NCI-H82 treated with DMSO at 0.1 percent for 48 hours (cell line): ENCODE measurements at regions not wholly inside any gene's neighbourhood (a gene's known extent, or its start where the extent isn't known, plus 50 kb on each side); places are given as distances from the start of the nearest gene placed in this dataset.
"Not testable (repeated sequence)": the region's sequence is repeated elsewhere in the genome, so short reads cannot be mapped to it uniquely, and the experiment has no call there.

Experiments
- DNase-seq: peaks from one replicate; lab custom pipeline; 2025; ENCODE audit not compliant: unreplicated experiment; lab: John Stamatoyannopoulos, UW

- DNase-seq, result no peak
These were observed 93.9 kb upstream of the AMN1 start for GRCh38 chr12:31822761-31823160.

- DNase-seq, result no peak
These were observed 92.7 kb upstream of the AMN1 start for GRCh38 chr12:31821484-31821883.

- no peak for DNase-seq
These were observed 92.0 kb upstream of the AMN1 start for GRCh38 chr12:31820832-31821231.

DNA sequence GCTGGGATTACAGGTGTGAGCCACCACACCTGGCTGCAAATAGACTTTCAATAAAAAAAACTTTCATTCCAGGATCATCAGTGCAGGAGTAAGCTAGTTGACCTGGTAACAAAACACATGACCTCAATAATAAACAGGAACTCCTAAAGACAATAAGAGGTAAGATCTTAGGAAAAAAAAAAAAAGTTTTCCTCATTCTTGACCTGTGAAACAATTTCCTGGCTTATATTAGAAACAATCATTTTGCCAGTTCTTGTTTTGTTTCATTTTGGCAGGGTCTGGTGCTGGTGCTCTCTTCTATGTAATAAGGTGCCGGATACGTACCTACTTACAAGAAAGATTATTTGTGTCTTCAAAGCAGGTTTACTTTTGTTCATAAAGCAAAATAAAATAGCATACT is 90.6 kb upstream of the AMN1 start:
- no peak for DNase-seq

DNA sequence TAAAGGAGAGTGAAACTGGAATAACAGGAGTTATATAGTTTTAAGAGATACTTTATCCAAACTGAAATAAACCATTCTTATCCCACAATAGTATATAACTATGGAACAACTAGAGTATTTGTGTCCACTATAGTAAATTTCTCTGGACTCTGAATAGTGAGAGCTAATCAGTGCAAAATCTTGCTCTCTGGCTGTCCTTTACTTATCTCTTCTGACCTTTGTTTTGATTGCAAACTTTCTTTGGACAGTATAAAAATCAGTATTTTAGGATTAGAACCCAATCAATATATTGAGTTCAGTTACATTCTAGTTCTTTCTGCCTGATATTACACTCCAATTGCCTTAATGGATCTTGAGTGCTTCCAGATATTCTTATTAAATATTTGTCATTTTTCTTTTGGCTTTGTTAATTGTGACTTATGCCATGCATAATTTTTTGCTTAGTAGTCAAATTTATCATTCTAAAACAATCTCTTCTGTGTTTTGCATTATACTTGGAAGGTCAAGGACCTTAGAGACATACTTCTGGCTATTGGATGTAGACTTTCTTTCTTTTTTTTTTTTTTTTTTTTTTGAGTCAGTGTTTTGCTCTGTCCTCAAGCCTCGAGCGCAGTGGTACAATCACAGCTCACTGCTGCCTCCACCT is 89.9 kb upstream of the AMN1 start:
- no peak for DNase-seq

- DNase-seq, result no peak
These were observed 88.3 kb upstream of the AMN1 start for GRCh38 chr12:31817120-31817519.

DNA sequence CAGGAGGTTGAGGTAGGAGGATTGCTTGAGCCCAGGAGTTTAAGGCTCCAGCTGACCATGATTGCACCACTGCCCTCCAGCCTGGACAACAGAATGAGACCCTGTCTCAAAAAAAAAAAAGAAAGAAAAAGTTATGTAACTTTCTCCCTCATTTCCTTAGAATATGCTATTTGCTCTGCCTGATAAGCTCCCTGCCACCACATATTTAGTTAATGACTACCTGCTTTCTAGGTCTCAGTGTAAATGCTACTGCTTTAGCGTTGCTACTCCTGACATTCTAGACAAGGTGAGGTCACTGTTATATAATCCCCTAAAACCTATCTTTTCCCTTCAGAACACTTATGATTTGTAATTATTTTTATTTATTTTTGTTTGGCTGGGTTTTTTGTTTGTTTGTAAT is 86.3 kb upstream of the AMN1 start:
- DNase-seq, result no peak

DNA sequence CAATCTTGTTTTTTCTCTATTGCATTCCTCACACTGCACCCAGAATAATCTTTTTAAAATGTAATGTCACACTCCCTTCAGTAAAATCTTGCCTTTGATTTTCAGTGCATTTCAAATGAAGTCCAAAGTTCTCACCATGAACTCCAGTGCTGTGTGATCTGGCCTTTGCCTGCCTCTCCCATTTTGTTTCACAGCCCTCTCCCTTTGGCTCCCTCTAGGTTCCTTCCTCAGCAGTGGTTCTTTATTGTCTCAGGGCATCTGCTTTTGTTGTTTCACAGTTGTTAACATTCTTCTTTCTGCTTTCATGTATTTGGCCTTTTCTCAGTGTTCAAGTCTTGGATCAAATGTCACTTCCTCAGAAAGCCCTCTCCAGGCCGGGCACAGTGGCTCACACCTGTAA is 84.5 kb upstream of the AMN1 start:
- DNase-seq, result no peak

- DNase-seq, result no peak
These were observed 78.9 kb upstream of the AMN1 start for GRCh38 chr12:31807773-31808097.

- not testable (repeated sequence) for DNase-seq
These were observed 78.4 kb upstream of the AMN1 start for GRCh38 chr12:31807081-31807772.

GRCh38 chr12:31805681-31806080 is 76.9 kb upstream of the AMN1 start:
- DNase-seq, result not testable (repeated sequence)

DNA sequence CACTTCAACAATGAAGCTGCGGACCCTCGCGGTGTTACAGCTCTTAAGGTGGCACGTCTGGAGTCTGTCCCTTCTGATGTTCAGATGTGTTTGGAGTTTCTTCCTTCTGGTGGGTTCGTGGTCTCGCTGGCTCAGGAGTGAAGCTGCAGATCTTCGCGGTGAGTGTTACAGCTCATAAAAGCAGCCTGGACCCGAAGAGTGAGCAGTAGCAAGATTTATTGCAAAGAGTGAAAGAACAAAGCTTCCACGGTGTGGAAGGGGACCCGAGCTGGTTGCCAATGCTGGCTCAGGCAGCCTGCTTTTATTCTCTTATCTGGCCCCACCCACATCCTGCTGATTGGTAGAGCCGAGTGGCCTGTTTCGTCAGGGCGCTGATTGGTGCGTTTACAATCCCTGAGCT is 75.9 kb upstream of the AMN1 start:
- not testable (repeated sequence) for DNase-seq

DNA sequence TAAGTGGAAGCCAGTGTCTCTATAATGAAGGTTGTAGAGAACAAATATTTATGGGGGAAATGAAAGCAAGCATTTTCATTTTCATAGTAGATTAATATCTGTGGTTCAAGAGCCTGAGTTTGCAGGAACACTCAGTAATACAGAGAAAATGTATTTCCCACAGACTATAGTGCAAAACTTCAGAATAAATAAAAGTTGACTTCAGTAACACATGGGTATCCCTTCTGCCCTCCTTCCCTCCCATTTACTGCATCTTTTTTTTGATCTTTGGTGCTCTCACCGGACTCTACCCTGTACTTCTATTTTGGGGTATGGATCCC is 75.3 kb upstream of the AMN1 start:
- DNase-seq, result no peak

DNA sequence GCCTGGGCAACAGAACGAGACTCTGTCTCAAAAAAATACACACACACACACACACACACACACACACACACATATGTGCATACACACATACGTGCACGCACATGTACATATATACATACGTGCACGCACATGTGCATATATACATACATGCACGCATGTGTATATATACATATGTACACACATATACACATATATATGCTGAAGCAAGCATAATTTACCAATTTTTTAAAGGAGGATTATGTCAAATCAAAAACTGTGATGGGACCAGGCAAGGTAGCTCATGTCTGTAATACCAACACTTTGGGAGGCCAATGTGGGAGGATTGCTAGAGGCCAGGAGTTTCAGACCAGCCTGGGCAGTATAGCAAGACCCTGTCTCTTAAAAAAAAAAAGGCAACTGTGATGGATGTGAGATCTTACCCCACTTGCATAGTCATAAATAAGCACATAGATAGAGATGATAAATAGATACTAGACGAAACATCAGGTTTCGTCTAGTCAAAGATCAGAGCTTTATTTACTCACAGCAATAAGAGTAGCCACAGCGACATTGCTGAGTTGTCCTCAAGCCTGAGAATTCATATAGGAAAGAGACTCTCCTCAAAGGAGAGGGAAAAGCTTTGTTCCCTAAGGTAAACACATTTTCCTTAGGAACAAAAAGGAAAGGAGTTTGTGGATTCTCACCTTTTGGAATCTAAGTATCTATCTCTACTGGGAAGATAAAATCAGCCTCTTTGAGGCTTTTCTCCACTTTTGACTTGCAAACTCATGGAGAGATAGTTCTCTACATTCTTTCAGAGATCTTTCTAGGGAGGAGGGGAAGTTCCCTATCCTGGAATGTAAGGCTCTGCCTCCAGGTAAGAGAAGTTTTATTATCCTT is 74.7 kb upstream of the AMN1 start:
- no peak for DNase-seq

DNA sequence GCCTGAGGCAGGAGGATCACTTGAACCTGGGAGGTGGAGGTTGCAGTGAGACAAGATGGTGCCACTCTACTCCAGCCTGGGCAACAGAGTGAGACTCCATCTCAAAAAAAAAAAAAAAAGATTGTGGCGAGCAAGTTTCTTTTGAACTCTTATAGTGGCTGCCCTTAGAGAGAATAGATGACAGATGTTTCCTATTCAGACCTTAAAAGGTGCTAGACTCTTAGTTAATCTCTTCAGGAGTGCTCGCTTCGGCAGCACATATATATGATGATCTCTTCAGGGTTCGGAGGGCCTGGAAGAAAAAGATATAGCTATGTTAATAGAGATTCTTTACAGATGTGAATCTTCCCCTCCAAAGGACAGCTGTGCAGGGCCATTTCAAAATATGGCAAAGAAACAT is 73.1 kb upstream of the AMN1 start:
- DNase-seq, result no peak

DNA sequence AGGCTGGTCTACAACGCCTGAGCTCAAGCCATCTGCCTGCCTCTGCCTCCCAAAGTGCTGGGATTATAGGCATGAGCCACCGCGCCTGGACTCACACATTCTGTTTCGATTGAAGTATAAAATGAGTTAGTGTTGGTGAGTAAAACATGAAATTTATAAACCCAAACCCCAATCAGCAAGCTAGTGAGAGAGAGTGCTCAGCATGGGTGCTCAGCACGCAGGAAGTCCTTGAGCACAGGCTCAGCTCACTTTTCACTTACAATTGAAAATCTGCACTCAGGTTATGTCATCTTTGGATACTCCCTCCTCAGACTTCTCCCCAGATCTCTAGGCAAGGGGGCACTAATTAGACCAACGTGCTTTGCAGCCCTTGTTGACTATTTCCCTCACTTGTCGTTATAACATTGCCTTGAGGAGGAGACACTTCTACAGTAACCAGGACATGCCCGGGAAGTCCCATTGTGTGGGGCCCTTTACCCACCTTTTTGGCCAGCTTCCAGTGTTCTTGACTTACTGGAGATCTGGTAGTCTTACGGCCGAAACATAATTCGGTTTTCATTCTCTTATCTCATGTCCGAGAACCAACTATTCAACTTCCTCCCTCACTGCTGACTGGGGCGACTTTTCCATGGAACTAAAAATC is 68.5 kb upstream of the AMN1 start:
- no peak for DNase-seq

GRCh38 chr12:31796270-31796951 is 67.6 kb upstream of the AMN1 start:
- no peak for DNase-seq

DNA sequence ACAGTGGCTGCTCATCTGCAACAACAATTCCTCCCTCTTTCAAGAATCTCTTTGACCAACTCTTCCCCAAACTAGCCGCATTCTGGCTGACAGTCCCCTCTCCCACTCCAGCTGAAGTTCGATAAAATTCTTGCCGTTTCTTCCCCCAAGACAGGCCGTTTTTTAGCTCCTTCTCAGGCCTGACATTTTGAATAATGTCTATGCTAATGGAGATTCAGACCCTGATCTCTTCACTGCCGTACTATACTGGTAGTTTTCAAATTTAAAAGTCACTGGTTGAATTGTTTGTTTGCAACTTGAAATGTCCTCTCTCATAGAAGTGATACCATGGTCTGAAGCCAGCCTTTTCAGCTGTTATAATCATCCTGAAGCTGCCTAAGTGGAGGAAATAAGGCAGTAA is 65.9 kb upstream of the AMN1 start:
- DNase-seq, result no peak

GRCh38 chr12:31791265-31791664 is 62.4 kb upstream of the AMN1 start:
- not testable (repeated sequence) for DNase-seq

- DNase-seq, result no peak
These were observed 61.9 kb upstream of the AMN1 start for GRCh38 chr12:31790759-31791158.

DNA sequence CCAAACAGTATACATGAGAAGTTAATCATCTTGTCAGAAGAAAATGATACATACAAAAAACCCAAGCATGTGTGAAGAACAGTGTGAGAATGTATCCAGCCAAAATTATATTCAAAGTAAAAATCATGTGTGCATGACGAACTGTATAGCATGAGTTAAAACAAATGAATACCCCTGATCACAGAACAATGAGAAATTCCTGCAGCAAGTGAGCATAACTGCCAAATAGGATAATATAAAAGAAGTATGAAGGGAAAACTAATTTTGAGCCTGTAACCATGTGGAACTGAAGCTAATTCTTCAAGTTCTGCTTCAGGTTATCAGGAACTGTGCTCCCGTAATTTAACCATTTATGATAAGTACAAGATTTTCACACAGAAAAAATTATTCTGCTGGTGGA is 56.5 kb upstream of the AMN1 start:
- DNase-seq, result no peak
